ENCODE measurements at regions not wholly inside any gene's neighbourhood (a gene's known extent, or its start where the extent isn't known, plus 50 kb on each side); places are given as distances from the start of the nearest gene placed in this dataset.

DNA sequence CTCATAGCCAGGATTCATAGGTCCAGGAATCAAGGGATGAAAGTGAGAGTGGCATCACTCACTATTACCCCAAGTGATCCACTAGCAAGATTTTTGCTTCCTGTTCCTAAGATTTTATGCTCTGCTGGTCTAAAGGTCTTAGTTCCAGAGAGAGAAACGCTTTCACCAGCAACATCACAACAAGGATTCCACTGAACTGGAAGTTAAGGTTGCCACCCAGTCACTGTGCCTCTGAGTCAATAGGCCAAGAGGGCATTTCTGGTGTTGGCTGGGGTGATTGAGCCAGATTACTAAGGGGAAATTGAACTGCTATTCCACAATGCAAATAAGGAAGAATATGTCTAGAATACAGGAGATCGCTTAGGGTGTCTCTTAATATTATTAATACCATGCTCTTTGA, 142.5 kb upstream of the ARID2 start:
- DNase-seq (ENCODE audit: low read depth): no peak

DNA sequence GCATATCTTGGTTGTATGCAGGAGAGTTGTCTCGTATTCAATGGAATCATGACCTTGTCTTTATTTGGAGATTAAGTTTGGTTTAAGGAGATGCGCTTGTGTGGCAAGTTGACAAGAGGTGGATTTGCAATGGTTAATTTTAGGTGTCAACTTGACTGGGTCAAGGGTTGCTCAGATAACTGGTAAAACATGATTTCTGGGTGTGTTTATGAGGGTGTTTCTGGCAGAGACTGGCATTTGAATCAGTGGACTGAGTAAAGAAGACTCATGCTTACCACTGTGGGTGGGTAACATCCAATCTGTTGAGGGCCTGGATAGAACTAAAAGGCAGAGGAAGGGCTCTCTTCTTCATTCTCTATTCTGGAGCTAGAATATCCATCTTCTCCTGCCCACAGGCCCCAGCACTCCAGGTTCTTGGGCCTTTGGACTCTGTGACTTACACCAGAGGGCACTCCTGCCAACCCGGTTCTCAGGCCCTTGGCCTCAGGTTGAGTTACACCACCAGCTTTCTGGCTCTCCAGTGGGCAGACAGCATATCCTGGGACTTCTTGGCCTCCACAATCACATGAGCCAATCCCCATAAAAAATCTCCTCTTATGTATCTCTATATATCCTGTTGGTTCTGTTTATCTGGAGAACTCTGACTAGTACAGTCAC, 141.5 kb upstream of the ARID2 start:
- peak; percentile 12 for DNase-seq (ENCODE audit: low read depth)

DNA sequence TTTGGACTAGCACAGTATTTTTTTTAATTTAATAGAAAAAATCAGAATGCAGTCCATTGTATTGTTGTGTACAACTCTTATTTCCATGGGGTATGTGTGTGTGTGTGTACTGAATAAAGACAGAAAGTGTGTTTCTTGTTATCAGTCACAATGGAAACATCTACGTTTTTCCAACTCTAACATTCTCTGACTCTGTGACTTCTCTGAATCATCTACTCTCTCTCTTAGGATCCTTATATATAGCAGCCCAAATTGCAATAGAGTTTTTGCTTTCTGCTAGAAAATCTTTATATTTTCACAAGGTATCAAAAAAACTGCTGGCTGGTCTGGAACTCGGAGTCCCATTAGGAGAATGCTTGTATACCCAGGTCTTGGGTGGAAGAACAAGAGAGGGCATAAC, 138.9 kb upstream of the ARID2 start:
- no peak for DNase-seq (ENCODE audit: low read depth)

DNA sequence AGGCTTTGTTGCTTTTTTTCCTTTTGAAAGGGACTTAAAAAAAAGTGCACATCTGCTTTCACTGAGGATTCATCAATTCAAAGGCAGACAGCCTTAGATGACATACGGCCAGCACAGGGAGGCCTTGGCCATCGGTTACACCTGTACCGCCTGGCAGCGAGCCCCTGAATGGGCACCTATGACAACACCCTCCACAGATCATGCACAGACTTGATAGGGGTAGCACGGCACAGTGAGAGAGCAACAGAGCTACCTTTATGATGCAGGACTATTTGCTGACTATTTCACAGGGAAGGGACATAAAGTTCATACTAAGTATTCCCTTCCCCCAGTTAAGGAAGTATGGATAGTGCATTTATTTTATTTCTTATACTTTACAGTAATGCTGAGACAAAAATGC, 137.9 kb upstream of the ARID2 start:
- no peak for DNase-seq (ENCODE audit: low read depth)

DNA sequence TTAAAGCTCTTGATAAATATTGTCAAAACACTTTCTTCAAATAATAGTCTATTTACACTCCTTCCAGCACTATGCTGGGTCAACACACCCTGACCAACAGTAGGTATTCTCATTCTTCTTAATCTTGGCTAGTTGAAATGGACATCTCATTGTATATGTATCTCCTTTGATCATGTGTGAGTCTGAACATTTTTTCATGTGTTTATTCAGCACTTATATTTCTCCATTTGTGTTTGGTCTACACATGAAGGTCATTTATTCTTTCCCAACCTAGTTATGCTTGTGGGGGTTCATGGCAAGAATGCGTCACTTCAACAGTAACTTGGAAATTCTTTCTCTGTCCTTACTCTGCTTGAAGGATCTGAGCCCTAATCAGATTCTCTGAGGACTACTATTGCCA, 133.1 kb upstream of the ARID2 start:
- DNase-seq (ENCODE audit: low read depth): no peak

DNA sequence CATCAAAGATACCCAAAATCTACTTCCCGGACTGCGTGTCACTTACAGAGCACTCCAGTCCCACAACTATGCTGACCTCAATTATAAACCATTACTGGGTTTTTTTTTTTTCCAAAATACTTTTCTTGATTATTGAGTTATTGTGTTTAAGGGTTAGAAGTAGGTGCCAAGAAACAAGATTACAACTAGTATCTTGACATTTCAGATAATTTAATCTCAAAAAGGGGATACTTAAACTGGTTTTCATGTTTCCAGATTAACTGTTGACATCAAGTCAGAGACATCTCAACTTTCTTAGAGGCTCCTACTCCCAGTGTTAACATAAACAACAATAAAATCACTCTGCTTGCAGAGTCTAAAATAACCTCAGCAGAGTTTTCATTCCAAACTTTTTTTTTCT, 131.2 kb upstream of the ARID2 start:
- DNase-seq (ENCODE audit: low read depth): no peak

DNA sequence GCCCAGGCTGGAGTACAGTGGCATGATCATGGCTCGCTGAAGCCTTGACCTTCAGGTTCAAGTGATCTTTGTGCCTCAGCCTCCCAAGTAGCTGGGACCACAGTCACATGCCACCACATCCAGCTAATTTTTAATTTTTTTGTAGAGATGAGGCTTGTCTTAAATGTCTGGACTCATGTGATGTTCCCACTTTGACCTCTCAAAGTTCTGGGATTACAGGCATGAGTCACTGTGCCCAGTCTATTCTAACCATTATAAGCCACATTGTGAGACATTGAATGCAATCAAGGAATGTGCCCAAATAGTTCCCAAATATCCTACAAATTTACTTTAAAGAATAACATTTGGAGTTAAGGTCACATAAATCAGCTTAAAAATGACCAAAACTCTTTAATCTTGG, 130.7 kb upstream of the ARID2 start:
- peak; percentile 26 for DNase-seq (ENCODE audit: low read depth)

DNA sequence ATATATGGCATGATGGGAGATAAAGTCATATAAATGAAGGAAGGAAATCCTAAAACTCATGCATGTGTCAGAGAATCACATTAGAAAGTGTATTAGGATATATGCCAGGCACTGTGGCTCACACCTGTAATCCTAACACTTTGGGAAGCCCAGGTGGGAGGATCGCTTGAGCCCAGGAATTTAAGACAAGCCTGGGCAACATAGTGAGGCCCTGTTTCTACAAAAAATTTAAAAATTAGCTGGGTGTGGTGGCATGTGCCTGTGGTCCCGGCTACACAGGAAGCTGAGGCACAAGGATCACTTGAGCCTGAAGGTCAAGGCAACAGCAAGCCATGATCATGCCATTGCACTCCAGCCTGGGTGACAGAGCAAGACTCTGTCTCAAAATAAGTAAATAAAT, 130.3 kb upstream of the ARID2 start:
- DNase-seq (ENCODE audit: low read depth): no peak

DNA sequence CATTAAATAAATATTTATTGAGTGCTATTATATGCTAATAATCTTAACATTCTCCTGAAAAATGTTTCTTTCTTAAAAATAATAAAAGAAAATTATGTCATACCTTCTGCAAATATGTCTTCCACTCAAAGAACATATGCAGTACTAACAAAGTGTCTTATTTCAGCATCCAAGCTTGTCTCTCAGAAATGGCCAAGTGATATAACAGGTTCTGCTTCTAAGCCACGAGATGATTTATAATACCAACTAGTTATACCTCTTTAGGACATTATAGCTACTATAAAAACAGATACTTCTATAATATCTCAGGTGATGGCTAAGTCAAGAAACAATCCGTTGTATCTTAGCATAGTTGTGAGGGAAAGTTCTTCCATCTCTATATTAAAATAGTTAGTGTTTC, 128.1 kb upstream of the ARID2 start:
- no peak for DNase-seq (ENCODE audit: low read depth)

DNA sequence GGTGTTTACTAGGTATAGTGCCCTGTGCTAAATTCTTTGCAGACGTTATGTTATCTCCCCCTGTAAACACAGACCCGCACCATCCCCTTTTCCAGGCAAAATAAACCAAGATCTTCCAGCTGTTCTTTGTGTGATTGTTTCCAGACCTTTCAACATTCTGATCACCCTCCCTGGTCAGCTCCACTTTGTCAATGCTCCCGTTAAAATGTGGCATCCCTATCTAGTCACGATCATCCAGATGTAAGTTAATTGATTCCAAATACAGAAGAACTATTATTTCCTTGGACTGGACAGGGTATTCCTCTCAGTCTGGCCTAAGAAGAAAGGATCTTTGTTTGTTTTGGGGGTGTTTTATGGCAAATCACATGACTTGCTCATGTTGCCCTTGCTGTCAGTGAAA, 127.6 kb upstream of the ARID2 start:
- DNase-seq (ENCODE audit: low read depth): no peak

DNA sequence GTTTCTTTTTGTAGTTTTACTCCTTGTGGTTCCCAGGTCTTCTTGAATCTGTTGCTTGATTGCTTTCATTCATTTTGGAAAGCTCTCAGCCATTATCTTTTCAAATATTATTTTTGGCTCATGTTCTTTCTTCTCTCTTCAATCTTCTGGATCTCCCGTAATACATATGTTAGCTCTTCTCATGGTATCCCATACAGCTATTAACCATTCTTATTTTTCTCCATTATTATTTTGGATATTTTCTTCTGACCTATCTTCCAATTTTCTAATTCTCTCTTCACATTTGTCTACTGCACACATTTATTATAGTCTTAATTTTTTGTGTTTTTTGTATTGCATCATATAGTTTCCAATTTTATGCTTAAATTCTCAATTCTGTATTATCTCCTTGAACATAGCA, 123.9 kb upstream of the ARID2 start:
- DNase-seq (ENCODE audit: low read depth): no peak

DNA sequence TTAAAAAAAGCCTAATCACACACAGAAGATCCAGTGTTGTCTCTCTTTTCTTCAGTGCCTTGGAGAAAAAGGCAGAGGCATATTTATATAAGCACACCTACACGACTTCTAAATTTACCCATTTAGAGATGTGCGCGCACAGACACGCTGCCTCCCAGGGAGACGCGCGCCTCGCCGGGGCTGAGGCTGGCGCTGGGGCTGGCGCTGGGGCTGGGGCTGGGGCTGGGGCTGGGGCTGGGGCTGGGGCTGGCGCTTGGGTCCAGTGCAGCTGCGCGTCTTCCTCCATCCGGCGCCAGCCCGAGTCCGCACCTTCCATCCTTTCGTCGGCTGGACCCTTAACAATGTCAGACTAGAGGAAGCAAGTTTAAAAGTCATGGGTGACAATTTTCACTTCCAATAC, 118.4 kb upstream of the ARID2 start:
- no peak for DNase-seq (ENCODE audit: low read depth)

DNA sequence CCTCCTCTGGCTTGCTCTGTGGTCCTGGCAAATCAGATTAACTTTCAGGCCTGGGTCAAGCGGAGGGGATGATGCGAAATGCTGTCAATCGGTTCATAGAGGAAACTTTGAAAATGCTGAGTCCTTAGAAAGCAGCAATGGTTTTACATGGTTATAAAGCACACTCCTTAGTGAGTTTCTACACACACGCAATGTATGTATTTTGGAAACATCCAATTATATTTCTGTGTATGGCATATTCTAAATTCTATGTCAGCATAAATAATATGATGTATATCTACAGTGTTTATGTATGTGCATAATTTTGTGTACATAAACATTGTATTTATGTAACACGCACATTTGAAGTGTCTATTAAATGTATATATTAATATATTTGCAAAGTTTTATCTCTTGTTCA, 118.0 kb upstream of the ARID2 start:
- no peak for DNase-seq (ENCODE audit: low read depth)

DNA sequence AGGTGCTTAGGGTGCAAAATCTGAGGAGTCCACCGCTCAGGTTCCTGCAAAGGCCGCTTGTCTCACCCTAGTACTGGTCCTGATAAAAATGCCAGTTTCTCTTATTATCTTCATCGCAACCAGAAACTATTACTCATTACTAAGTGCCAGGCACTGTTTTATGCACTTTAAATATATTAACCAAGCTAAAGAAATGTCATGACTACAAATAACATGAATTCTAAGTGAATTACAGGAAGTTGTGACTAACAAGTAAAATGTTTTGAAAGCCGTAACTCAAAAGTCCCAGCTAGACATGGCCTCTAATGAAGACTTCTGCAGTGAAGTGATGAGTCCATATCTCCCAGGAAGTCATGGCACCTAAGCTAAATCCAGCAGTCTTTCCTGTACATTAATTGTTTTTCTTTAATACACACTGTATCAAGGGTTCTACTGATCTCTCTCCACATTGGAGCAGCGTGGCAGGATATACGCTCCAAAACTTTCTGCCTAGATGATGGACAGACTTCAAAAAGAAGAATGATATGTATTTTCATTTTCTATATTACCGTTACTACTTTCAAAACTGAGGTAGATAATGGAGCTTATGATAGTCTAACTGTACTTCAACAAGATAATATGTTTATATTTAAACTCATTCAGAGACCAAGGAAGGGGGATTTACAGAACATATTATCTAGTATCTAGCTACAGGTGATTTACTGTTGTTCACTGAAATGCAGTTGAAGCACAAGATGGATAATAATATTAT, 117.3 kb upstream of the ARID2 start:
- peak; percentile 88 for DNase-seq (ENCODE audit: low read depth)

DNA sequence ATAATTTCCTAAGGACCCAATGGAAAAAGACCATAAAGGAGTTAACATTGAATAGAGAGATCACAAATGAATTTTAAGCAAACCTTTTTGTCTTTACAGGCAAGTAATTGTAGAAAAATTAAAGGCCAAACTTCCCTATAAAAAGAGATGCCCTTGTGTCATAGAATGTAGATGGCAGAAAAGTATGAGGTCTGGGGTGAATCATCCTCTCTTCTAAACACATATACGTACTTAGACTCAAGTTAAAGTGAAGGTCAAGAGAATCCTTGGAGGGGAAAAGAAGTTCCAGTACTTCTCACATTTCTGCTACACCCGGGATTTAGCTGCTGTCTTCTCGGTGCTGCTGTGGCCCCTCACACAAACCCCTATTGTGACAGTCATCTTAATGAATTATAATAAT, 116.2 kb upstream of the ARID2 start:
- peak; percentile 78 for DNase-seq (ENCODE audit: low read depth)

DNA sequence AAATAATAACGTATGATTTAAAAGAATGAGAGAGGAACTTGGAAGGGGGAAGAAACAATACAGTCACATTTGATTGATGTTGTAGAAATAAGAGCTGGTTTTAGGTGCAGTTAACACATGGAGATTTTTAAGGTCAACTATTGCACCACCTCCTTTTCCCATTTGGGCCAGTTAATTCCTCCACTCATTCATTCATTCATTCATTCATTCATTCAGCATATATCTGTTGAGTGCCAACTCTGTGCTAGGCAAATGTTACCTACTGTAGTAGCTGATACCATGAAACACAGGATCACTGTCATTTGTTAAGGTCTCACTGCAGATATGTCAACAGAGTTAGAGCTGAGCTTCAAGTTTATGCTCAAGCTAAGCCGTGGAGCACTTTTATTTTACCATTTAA, 115.7 kb upstream of the ARID2 start:
- no peak for DNase-seq (ENCODE audit: low read depth)

DNA sequence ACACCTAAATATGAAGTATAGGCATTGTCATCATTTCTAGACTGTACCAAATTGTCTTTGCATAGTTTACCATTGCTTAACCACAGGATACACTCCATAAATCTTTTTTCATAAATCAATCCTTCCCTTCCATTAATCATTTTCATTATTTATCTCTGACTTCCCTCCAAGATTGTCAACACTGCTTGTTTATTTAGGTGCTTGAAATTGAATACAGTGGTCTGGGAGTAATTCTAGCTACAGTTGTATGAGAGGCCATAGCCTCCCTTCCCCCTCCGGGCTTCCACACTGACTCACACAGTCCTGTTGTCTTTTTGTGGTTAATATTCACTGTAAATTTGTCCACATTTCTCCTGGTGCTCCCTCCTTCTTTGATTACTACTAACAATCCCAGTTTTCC, 114.2 kb upstream of the ARID2 start:
- peak; percentile 84 for DNase-seq (ENCODE audit: low read depth)

DNA sequence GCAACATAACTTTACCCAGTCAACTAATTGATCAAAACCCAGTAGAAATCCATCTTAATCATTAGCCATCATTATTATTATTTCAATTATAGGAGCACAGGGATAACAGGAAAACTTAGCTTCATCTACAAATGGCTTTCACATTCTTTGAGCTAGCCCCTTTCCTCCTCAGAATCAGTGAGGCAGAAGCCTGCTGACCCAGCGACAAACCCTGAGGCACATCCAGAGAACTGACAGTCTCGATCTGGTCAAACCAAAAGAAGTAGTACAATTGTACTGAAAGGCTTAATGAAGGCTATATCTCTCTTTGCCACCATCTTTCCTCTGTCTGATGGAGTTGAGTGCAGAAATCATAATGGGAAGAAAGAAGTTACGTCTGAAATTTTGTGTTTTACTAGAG, 109.8 kb upstream of the ARID2 start:
- no peak for DNase-seq (ENCODE audit: low read depth)

DNA sequence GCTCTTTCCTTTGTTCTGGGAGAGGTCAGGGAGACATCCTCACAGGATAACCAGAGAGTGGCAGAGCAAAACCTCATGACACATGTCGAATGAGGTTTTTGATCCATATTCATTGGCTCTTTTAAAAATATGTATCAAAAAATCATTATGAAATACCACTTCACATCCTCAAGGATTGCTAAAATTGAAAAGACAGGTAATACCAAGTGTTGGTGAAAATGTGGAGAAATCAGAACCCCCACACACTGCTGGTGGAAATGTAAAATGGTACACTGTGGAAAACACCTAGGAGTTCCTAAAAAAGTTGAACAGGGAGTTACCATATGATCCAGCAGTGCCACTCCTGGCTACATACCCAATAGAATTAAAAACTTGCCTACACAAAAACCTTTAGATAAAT, 107.8 kb upstream of the ARID2 start:
- no peak for DNase-seq (ENCODE audit: low read depth)

DNA sequence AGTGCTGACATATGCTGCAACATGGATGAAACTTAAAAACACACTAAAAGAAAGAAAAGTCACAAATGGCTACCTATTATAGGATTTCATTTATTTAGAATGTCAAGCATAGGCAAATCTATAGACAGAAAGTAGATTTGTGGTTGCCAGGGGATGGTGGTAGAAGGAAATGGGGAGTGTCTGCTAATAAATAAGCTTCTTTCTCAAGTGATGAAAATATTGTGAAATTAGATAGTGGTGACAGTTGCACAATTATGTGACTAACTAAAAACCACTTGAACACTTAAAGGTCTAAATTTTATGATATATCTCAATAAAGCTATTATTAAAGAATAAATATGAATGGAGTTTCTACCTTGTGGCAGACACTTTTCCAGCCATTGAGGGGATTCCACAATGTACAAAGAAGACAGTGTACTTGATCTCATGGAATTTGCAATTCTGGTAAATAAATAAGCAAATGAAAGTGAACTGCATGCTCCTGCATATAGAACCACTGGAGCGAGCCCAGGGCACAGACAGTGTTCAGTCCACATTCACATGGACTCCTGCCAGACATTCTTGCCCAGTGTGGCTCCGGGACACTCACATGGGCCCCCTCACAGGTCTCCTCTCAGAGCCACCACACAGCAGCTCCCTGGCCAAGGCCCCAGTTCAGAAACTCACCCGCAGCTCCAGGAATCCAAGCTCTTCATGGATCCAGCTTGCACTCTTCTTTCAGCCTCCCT, 107.1 kb upstream of the ARID2 start:
- no peak for DNase-seq (ENCODE audit: low read depth)

DNA sequence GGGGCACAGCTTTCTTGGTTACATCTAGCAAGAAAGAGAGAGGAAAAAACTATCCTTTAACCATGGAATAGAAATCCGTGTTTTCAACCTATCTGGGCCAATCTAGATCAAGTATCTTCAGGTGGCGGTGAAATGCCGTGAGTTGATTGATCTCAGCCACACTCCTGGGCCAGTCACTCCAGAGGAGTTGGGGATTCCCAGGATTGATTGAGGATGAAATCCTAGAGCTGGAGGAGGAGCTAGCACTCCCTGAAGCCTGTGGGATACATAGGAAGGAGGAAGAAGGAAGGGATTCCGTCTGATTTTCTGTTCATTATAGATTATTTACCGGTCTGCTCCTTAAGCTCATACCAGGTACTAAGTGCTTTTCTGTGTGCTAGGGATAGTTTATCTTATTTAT, 106.3 kb upstream of the ARID2 start:
- no peak for DNase-seq (ENCODE audit: low read depth)

DNA sequence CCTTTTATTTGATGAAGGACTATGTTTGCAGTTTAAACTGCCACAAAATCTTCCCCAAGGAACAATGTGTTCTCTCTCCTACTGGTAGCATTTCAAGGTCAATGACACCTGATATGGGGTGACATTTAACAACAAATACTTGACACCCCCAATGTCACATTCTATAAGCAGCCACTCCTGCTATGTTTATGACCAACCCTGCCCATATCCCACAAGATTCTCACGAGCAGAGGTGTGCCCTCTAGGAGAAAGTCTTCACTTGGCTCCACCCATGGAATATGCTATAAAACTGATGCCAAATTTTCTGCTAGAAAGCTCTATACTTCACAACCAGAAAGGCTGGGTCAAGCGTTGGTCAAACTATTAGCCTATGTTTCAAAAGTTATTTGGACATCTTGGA, 105.6 kb upstream of the ARID2 start:
- no peak for DNase-seq (ENCODE audit: low read depth)

DNA sequence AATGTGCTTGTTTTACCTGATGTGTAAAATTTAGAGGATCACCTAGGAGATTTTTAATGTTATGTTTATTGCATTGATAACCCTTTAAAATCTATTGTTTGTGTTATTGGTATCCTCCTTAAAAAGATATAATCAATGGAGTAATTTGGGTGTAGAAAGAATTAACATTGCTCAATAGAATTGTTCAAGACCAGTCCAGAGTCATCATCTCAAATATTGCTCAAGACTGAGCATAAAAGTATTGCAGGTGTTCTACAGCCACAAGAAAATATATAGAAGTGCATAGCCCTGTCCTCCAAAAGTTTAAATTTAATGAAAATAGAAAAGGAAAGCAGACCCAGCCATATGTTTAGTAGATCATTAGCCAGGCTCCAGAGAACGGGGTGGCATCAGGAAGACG, 102.5 kb upstream of the ARID2 start:
- DNase-seq (ENCODE audit: low read depth): no peak
